Esophagus muscularis mucosa (tissue), 3 donors: ENCODE measurements at regions not wholly inside any gene's neighbourhood (a gene's known extent, or its start where the extent isn't known, plus 50 kb on each side); places are given as distances from the start of the nearest gene placed in this dataset.

Experiments used
- CTCF ChIP-seq, 3 experiments: fragments of 200-600 bp in 2 of 3; fragments of 450-650 bp in 1 of 3; sonication (generic) in 2 of 3; IDR thresholded peaks; one replicate each; pipeline ENCODE4 v1.5.1; 2017 to 2019; ENCODE audit warnings: antibody characterized with exemption in 3 of 3, mild to moderate bottlenecking in 2 of 3, moderate library complexity in 1 of 3
- POLR2A ChIP-seq: fragments of 450-650 bp; IDR thresholded peaks from one replicate; pipeline ENCODE4 v1.6.1; 2017; ENCODE audit warnings: antibody characterized with exemption, moderate library complexity, mild to moderate bottlenecking, low read depth
- POLR2AphosphoS5 ChIP-seq, 2 donors: sonication (generic); formaldehyde crosslinking; IDR thresholded peaks; one replicate each; pipeline ENCODE4 v1.6.1; 2017; ENCODE audit warnings: antibody characterized with exemption in 2 of 2

- TF ChIP-seq CTCF (IDR thresholded peaks at IDR 0.05) (no peak), POLR2AphosphoS5 (IDR thresholded peaks at IDR 0.05) (no peak), POLR2A (no peak)
Measured at GRCh38 chr18:61735564-61736102, 157.2 kb downstream of the RNF152 start.
